ENCODE measurements at regions not wholly inside any gene's neighbourhood (a gene's known extent, or its start where the extent isn't known, plus 50 kb on each side); places are given as distances from the start of the nearest gene placed in this dataset.
"Not testable (repeated sequence)": the region's sequence is repeated elsewhere in the genome, so short reads cannot be mapped to it uniquely, and the experiment has no call there.

DNA sequence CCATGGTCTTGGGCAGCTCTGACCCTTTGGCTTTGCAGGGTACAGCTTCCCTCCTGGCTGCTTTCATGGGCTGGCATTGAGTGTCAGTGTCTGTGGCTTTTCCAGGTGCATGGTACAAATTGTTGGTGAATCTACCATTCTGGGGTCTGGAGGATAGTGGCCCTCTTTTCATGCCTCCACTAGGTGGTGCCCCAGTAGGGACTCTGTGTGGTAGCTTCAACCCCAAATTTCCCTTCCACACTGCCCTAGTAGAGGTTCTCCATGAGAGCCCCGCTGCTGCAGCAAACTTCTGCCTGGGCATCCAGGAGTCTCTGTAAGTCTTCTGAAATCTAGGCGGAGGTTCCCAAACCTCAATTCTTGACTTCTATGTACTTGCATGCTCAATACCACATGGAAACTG lies 494.5 kb upstream of the LRRC7 start:
- no peak for DNase-seq (ENCODE audit: low spot score)
- FAIRE-seq: no peak

DNA sequence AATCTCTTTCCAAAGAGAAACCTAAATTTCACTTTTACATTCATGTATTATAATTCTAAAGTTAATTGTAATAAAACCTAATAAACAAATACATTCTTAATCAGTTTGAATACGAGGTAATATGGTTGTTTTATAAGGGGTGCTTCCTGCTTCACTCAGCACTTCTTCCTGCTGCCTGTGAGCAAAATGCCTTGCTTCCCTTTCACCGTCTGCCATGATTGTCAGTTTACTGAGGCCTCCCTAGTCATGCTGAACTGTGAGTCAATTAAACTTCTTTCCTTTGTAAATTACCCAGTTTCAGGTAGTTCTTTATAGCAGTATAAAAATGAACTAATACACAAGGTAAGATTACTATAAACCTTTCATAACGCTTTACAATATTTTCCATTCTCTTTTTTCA lies 491.1 kb upstream of the LRRC7 start:
- FAIRE-seq (no peak), DNase-seq (ENCODE audit: low spot score) (no peak)

DNA sequence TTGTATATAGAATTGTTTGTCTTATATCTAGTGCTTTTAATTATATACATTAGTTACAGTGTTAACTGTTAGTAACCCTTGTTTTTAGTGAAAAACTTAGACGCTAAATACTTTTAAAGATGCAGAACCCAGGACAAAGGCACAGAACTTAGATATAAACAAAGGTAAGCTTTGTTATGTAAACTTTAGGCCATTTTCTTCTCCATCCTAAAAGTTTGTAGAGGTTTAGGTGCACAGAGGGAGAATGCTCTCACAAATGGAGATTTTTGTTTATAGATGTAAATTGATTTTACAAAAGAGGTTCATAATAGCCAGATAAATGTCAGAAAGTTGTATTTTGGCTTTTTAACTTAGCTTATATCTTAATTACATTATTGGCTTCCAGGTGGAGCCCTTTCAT lies 490.5 kb upstream of the LRRC7 start:
- FAIRE-seq (no peak), DNase-seq (ENCODE audit: low spot score) (no peak)

DNA sequence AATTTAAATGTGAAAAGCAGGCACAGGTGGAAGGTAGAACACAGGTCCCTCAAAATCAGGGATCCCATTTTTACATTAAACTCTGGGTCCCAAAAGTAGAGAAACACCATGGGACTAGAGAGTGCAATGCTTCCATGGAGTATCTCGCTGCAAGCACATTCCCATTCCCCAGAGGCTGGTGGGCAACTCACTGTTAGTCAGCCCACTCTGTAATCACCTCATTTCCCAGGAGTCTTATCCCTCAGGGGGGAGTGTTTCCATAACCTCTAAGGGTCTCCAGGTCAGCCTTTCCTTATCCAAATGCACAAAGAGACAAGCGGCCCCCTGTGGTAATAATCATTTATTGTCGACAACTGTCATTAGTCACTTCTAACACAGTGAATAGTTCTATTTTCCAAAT lies 490.1 kb upstream of the LRRC7 start:
- DNase-seq (ENCODE audit: low spot score) (no peak), FAIRE-seq (no peak)

DNA sequence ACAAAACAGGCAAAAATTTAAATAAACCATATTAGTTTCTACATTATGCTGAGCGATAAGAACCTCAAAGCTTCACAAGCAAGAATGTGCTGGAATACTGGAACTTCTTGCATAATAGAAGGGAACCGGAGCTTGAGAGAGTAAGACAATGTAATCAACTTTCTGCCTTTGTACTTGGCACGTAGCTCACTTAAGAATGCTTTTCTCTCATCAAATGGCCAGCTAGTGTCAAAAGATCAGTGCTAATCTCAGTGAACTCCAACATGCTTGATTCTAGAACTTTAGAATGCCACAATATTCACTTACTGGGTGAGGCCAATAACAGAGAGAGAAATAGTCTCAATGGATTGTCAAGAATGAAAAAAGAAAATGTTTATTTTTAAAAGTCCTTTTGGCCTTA lies 486.1 kb upstream of the LRRC7 start:
- DNase-seq (ENCODE audit: low spot score): no peak
- no peak for FAIRE-seq

DNA sequence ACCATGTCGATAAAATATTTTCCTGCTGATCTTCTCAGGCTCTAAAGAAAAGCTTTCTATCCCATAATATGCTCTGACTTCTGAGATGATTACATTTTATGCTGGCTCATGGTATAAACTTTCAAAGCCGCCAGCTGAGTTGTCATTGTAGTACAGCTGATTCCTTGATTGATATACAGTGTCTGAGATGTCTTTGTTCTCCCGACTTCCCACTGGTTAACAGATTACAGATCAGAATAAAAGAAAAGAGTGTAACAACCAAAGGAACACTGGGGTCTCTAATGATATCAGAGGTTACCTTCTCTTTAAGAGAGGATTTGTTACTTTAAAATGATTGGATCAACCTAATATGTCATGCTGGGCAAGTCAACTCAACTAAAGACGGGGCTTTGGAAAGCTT lies 485.4 kb upstream of the LRRC7 start:
- FAIRE-seq: no peak

DNA sequence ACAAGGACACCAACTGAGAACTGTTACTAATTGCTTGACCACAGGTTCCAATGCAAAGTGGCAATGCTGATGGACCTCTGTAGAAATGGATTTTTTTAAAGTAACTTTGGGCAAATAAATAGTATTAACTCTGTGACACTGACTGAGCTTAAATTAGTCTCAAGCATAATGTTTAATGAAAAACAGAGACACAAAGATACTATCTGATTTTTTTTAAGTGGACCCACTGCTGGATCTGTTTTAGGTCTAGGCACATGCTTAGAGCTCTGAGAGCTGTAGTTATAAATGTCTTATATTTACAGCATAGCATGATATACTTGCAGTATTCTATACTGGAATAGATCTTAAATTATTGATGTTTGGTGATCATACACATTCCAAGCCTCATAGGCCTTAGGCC lies 481.6 kb upstream of the LRRC7 start:
- FAIRE-seq (no peak), DNase-seq (ENCODE audit: low spot score) (no peak)

More for the DNA sequence above, 485.4 kb upstream of the LRRC7 start:
- no peak for DNase-seq (ENCODE audit: low spot score)

DNA sequence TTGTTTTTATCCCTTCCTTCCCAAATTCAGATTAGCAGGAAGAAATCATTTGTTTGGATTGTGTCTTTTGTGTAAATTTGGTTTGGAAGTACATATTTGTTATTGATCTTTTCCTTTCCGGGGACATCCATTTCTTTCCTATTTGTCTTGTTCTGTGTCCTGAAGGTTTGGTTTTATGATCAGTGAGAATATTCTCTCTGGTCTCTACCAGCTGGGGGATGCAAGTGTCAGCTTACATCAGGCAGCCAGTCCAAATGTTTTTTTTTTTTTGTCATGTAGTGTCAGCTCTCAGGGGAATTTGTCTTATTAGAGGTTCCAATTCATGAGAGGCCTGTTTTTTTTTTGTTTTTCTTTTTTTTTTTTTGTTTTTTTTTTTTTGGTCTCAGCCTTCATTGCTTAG lies 479.2 kb upstream of the LRRC7 start:
- no peak for DNase-seq (ENCODE audit: low spot score)
- no peak for FAIRE-seq

DNA sequence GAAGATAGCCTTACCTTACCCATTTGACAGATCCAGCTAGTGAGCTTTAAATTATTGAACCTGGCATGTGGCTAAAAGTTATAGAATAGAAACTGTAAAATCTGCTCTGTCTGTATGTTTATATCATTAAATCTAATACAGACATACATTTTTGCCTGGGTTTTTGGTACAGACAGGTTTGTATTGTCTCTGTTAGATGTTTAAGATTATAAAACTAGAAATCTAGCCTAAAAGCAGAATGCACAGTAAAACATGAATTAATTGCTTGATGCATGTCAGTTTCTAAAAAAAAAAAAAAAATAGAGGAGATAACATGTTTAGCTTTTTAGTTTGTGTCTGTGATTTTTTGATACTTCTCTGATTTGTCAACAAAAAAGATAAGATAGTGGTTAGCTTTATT lies 477.6 kb upstream of the LRRC7 start:
- DNase-seq (ENCODE audit: low spot score): no peak
- no peak for FAIRE-seq

DNA sequence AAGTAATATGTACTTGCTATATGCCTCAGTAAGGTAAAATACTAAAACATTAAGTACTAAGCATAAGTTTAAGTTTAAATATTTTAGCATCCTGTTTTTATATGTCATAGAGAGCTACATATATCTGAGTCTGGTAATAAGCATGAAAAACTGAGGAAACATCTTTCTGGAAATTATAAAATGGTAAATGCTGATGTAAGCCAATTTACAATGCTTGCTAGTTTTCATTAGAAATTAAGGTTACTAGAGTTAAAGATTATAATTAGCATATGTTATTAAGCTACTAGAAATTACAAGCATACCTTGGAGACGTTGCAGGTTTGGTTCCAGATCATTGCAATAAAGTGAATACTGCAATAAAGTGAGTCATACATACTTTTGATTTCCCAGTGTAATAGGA lies 477.0 kb upstream of the LRRC7 start:
- DNase-seq (ENCODE audit: low spot score) (no peak), FAIRE-seq (no peak)

DNA sequence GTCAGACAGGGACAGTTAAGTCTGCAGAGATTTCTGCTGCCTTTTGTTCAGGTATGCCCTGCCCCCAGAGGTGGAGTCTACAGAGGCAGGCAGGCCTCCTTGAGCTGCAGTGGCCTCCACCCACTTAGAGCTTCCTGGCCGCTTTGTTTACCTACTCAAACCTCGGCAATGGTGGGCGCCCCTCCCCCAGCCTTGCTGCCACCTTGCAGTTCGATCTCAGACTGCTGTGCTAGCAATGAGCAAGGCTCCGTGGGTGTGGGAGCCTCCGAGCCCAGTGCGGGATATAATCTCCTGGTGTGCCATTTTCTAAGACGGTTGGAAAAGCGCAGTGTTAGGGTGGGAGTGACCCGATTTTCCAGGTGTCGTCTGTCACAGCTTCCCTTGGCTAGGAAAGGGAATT lies 465.7 kb upstream of the LRRC7 start:
- not testable (repeated sequence) for FAIRE-seq

DNA sequence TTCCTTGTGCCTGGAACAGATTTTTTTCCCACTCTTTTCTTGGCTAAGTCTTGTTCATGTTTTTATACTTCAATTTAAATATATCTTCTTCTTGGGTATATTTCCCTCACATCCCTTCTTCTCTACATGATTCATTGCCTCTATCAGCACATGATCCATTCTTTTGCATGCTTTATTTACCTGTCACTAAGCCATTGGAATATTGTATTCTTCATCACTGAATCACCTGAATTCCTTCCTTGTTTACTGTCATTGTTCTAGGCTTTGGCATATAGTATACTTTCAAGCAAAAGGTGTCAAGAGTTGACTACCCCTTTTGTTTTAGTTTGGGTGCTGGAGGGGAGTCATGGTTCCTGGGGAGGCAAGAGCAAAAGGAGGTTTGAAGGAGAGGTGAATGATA lies 464.5 kb upstream of the LRRC7 start:
- FAIRE-seq (no peak), DNase-seq (ENCODE audit: low spot score) (no peak)

More for the DNA sequence above, 465.7 kb upstream of the LRRC7 start:
- not testable (repeated sequence) for DNase-seq (ENCODE audit: low spot score)

DNA sequence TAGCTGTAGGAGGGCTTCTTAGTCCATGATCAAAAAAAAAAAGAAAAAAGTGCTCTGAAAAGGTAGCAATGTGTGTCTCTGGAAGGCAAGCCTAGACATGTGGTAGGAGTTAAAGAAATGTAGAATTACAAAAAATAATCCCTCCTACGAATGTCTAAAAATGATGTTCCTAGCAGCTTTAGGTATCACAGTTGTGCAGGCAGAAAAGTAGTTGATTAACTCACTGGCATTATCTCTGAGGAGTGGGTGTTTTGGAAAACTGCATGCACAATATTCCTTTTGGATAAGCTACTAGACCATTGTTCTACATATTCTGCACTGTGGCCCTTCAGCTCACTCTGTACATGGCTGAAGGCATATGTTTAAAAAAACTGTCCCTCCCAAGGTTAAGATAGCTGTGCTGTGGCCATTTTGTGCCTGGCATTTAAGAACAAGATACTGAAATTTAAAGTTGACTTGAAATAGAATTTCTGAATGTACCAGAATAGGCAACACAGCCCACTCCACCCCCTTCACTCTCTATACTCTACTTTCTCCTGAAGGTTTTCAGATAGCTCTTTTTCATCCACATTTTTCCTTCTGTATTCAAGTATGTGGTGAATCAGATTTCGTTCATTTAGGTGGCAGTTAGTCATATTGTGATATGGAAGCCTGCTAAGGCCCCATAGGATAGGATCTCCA lies 463.9 kb upstream of the LRRC7 start:
- FAIRE-seq (no peak), DNase-seq (ENCODE audit: low spot score) (no peak)

DNA sequence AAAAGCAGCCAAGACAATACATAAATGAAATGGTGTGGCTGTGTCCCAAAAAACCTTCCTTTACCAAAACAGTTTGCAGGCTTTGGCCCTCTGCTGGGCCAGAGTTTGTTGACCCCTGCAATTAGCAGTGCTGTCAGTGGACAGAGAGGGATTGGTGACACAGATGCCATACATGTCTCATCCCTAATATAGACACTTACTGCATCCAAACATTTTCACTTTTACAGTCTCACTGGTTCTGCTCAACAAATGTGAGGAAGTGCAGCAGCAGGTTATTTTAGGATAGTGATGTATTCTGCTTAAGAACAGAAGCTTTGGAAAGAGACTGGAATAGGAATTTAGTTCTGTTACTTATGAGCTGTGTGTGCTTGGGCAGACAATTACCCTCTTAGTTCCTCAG lies 462.8 kb upstream of the LRRC7 start:
- no peak for FAIRE-seq
- DNase-seq (ENCODE audit: low spot score): no peak

DNA sequence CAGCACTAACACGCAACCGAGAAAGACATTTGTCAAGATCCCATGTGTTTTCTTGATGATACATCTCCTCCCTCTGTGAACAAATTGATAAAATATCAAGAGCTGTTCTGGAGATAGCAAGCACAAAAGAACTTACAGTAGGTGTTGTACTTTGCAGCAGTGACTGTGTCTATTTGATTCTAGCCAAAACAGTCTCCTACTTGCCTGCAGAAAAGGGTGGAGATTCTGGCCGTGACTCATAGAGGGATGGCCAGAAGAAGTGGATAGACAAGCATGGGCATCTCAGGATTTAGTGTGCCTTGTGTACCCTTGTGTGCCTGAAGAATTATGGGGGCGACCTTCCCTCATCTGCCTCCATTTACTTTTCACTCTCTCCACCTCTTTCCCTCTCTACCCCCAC lies 458.4 kb upstream of the LRRC7 start:
- DNase-seq (ENCODE audit: low spot score) (no peak), FAIRE-seq (no peak)

DNA sequence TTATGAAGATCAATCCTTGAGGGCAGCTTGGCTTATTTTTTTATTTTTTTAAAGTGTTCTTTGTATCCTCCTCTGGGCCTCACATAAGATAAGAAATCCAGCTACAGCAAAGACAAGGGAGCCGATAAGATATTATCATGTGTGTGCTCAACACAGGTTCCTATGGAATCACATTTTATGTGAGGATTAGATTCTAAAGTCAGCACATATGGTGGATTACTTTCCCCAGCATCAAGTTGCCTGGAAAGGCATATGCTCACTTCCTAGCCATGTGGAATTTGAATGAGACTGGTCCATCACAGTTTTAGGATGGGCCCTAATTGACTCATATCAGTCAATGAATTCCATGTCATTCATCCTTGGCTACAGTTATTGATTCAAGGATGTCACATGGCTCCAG lies 456.9 kb upstream of the LRRC7 start:
- DNase-seq (ENCODE audit: low spot score): no peak
- FAIRE-seq: no peak

DNA sequence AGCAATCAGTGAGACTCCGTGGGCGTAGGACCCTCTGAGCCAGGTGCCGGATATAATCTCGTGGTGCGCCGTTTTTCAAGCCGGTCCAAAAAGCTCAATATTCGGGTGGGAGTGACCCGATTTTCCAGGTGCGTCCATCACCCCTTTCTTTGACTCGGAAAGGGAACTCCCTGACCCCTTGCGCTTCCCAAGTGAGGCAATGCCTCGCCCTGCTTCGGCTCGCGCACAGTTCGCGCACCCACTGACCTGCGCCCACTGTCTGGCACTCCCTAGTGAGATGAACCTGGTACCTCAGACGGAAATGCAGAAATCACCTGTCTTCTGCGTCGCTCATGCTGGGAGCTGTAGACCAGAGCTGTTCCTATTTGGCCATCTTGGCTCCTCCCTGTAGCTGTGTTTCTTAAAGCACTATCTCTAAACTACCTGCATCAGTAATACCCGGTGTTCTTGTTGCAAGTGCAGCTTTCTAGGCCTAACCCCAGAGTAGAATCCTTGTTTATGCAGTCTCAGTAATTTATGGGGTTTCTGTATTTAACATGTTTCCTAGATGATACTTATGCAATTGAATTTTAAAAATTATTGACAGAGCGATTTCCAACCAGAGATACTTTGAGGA lies 447.5 kb upstream of the LRRC7 start:
- not testable (repeated sequence) for DNase-seq (ENCODE audit: low spot score); FAIRE-seq

DNA sequence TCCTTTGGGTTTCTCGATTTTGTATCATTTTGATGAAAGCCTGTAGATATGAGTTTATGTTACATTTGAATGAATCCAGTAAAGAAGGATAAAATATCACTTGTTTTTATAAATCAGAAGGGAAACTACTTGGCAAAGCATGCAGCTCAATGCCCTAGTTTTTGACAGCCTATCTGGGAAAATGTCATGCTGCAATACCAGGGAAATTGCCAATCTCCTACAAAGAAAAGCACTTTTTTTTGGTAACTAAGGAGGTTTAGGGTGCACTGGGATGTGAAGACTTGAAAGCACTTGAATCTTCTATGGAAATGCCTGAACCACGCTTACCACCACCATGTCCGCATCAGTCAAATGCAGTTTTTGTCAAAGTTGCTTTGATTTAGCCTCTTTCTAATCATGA lies 446.9 kb upstream of the LRRC7 start:
- DNase-seq (ENCODE audit: low spot score) (no peak), FAIRE-seq (no peak)

DNA sequence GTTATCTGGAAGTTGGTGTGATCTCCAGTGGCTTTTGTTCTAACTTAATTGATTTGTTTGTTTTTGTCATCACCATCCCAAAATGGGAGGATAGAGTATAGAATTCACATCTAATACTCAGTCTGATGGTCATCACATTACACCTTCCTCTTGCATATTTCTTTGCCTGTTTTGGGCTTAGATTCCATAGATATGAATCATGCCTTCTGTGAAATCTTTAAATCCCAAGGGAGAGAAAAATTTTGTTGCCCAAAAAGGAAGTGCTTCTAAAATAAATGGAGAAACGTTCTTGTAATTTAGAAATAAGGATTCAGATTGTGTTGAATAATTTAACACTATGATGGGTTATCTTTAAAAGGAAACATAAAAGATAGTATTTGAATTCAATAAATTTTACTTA lies 446.0 kb upstream of the LRRC7 start:
- FAIRE-seq: no peak
- DNase-seq (ENCODE audit: low spot score): no peak

DNA sequence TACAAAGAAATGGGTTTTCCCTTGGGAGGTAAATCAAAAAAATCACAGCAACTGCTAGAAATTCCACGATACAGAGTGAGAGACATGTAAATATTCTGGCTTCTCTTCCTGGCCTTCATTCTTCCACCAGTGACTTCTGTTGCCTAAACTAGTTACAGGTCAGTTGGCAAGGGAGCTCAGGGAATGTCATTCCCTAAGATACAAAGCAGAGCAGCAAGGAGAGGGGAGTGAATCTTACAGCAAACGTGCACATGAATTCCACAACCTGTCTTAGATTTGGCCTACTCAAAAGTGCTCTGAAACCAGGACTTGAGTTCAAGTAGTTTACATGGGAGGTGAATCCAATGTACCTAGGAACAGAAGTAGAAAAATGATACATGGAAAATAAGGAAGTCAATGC lies 445.3 kb upstream of the LRRC7 start:
- FAIRE-seq (no peak), DNase-seq (ENCODE audit: low spot score) (no peak)

DNA sequence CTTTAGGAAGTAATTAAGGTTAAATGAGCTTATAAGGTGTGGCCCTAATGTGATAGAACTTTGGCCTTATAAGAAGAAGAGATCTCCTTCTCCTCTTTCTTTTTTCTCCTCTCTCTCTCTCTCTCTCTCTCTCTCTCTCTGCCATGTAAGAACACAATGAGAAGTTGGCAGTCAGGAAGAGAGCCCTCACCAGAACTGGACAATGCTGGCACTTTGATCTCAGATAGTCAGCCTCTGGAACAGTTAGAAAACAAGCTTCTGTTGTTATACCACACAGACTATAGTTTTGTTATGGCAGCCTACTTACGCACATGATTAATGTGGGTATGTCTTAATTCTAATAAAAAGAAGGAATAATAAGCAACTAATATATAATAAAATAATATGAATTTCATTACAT lies 444.2 kb upstream of the LRRC7 start:
- DNase-seq (ENCODE audit: low spot score): no peak
- no peak for FAIRE-seq

DNA sequence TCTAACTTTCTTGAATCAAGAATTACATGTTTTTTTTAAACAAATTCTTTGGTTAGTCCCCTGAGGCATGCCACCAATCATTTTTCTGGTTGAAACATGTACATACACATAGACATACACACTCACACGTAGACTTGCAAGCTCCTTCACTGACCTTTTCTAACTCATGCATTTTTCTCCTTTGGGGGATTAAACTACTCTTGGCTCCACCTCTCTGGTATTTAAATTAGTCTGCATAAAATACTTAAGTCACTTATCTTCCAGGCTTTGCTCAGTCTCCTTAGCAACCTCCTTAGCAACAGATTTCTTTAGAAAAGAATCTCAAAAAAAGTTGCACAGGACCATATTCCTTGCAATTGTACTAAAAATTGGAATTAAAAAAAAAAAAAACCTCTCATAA lies 440.9 kb upstream of the LRRC7 start:
- FAIRE-seq (no peak), DNase-seq (ENCODE audit: low spot score) (no peak)

DNA sequence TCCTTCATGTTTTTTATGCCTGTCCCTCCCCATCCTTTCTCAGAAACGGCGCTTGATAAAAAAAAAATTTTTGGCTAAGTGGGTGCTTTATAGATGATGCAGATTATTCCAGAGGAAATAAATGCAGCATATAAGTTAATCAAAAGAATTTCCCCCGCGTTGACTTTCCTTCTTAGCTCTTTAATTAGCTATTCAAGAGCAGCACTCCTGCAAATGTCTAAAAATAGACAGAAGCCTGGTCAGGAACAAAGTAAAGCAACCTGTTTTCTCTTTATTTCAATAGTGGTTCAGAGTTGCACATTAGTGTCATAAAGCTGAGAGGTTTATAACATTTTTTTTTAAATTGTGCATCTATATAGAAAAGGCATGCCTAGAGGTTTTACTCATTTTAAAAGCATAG lies 439.5 kb upstream of the LRRC7 start:
- no peak for FAIRE-seq

DNA sequence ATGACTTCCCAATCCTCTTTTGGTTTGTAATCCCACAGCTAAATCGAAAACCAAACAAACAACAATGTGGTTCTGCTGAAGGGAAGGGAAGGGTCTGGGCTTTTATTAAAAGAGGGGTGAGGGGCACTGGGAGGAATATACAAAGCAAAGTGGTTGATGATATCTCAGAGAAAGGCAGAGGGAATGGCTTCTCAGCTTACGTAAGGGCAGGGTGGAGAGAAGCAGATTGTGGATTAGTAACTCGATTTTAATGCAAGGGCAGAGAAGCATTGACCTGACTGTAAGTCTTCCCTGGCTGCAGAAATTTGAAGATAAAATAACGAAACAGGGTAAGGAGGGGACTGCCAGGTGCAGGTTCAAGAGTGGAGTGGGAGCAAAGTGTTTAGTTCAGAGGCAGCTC lies 438.2 kb upstream of the LRRC7 start:
- DNase-seq (ENCODE audit: low spot score) (no peak), FAIRE-seq (no peak)

More for the DNA sequence above, 439.5 kb upstream of the LRRC7 start:
- DNase-seq (ENCODE audit: low spot score): no peak
